WTC11 (cell line): ENCODE measurements at regions not wholly inside any gene's neighbourhood (a gene's known extent, or its start where the extent isn't known, plus 50 kb on each side); places are given as distances from the start of the nearest gene placed in this dataset.

Experiments
- ATAC-seq: fragments of 200-7000 bp; cut with Tn5 transposase; 2 replicates; pipeline ENCODE4 v1.10.0; 2021; ENCODE audit warnings: mild to moderate bottlenecking, moderate library complexity
- CTCF ChIA-PET: fragments of 300-600 bp; sonication (Branson Sonifier 250); formaldehyde crosslinking; loops from one replicate; lab custom pipeline; 2021; ENCODE audit warnings: antibody characterized with exemption; lab: Charles Lee
- POLR2A ChIA-PET: fragments of 350-600 bp; sonication (Branson Sonifier 250); formaldehyde crosslinking; loops from one replicate; lab custom pipeline; 2021; ENCODE audit warnings: antibody characterized with exemption; lab: Charles Lee
- DNase-seq: peaks from one replicate; pipeline ENCODE4 v3.0.0; 2021; ENCODE audit warnings: low spot score
- H3K27ac Mint-ChIP-seq: 2 replicates; pipeline ENCODE4 v1.8.0; 2021; ENCODE audit warnings: mixed read lengths
- H3K27me3 Mint-ChIP-seq: 2 replicates; pipeline ENCODE4 v1.8.0; 2021; ENCODE audit warnings: low read depth, mild to moderate bottlenecking, moderate library complexity, mixed read lengths
- H3K36me3 Mint-ChIP-seq: 2 replicates; pipeline ENCODE4 v1.8.0; 2021; ENCODE audit warnings: mixed read lengths
- H3K4me1 Mint-ChIP-seq: 2 replicates; pipeline ENCODE4 v1.8.0; 2022; ENCODE audit warnings: mixed read lengths
- H3K4me3 Mint-ChIP-seq: 2 replicates; pipeline ENCODE4 v1.8.0; 2021; ENCODE audit warnings: mild to moderate bottlenecking, moderate library complexity, mixed read lengths
- H3K9me3 Mint-ChIP-seq: 2 replicates; pipeline ENCODE4 v1.8.0; 2021; ENCODE audit warnings: mixed read lengths
- ATF1 ChIP-seq: sonication (generic); formaldehyde crosslinking; IDR thresholded peaks from 2 replicates; pipeline ENCODE4 v1.8.1; 2023; ENCODE audit warnings: mild to moderate bottlenecking, moderate library complexity, missing genetic modification reagents
- ATF2 ChIP-seq: sonication (generic); formaldehyde crosslinking; IDR thresholded peaks from 2 replicates; pipeline ENCODE4 v1.8.1; 2022; ENCODE audit warnings: low read depth, missing genetic modification reagents, borderline replicate concordance
- FOXP1 ChIP-seq: sonication (generic); formaldehyde crosslinking; IDR thresholded peaks from 2 replicates; pipeline ENCODE4 v1.8.0; 2022; ENCODE audit warnings: missing genetic modification reagents, mild to moderate bottlenecking, moderate library complexity, borderline replicate concordance
- RORB ChIP-seq: fragments of 250-450 bp; sonication (Bioruptor Pico); IDR thresholded peaks from 2 replicates; pipeline ENCODE4 v1.9.0; 2021; ENCODE audit warnings: mild to moderate bottlenecking
- SMAD3 ChIP-seq: sonication (generic); formaldehyde crosslinking; IDR thresholded peaks from 2 replicates; pipeline ENCODE4 v1.8.0; 2022; ENCODE audit warnings: missing genetic modification reagents, mild to moderate bottlenecking, borderline replicate concordance
- SMAD4 ChIP-seq: sonication (generic); formaldehyde crosslinking; IDR thresholded peaks from 2 replicates; pipeline ENCODE4 v1.8.0; 2022; ENCODE audit warnings: mild to moderate bottlenecking, missing genetic modification reagents
- ZNF219 ChIP-seq: sonication (generic); formaldehyde crosslinking; IDR thresholded peaks from 2 replicates; pipeline ENCODE4 v1.8.0; 2023; ENCODE audit warnings: missing genetic modification reagents, mild to moderate bottlenecking, borderline replicate concordance
- ZNF671 ChIP-seq: fragments of 250-450 bp; sonication (Bioruptor Pico); IDR thresholded peaks from 2 replicates; pipeline ENCODE4 v1.8.0; 2021; ENCODE audit warnings: mild to moderate bottlenecking
- TF ChIP-seq, protein P1 (sequence below): sonication (generic); formaldehyde crosslinking; IDR thresholded peaks from 2 replicates; pipeline ENCODE4 v1.8.0; 2022; ENCODE audit warnings: missing genetic modification reagents
- TF ChIP-seq, protein P2 (sequence below): sonication (generic); formaldehyde crosslinking; IDR thresholded peaks from 2 replicates; pipeline ENCODE4 v1.8.1; 2022; ENCODE audit warnings: low read depth, mild to moderate bottlenecking, moderate library complexity, missing genetic modification reagents, borderline replicate concordance
- TF ChIP-seq, protein P3 (sequence below): fragments of 200-600 bp; IDR thresholded peaks from 2 replicates; pipeline ENCODE4 v1.8.0; 2022; ENCODE audit warnings: antibody characterized with exemption
- TF ChIP-seq, protein P4 (sequence below): sonication (generic); formaldehyde crosslinking; IDR thresholded peaks from 2 replicates; pipeline ENCODE4 v1.8.0; 2022; ENCODE audit warnings: mild to moderate bottlenecking, missing genetic modification reagents

GRCh38 chr3:107063351-107063750, 313.9 kb upstream of the CCDC54 start (continued):
- no peak for TF ChIP-seq ATF2
- TF ChIP-seq, protein P1, sequence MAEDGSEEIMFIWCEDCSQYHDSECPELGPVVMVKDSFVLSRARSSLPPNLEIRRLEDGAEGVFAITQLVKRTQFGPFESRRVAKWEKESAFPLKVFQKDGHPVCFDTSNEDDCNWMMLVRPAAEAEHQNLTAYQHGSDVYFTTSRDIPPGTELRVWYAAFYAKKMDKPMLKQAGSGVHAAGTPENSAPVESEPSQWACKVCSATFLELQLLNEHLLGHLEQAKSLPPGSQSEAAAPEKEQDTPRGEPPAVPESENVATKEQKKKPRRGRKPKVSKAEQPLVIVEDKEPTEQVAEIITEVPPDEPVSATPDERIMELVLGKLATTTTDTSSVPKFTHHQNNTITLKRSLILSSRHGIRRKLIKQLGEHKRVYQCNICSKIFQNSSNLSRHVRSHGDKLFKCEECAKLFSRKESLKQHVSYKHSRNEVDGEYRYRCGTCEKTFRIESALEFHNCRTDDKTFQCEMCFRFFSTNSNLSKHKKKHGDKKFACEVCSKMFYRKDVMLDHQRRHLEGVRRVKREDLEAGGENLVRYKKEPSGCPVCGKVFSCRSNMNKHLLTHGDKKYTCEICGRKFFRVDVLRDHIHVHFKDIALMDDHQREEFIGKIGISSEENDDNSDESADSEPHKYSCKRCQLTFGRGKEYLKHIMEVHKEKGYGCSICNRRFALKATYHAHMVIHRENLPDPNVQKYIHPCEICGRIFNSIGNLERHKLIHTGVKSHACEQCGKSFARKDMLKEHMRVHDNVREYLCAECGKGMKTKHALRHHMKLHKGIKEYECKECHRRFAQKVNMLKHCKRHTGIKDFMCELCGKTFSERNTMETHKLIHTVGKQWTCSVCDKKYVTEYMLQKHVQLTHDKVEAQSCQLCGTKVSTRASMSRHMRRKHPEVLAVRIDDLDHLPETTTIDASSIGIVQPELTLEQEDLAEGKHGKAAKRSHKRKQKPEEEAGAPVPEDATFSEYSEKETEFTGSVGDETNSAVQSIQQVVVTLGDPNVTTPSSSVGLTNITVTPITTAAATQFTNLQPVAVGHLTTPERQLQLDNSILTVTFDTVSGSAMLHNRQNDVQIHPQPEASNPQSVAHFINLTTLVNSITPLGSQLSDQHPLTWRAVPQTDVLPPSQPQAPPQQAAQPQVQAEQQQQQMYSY (CRISPR knock-in tag) = no peak
- no peak for TF ChIP-seq SMAD4
- TF ChIP-seq ATF1 (CRISPR knock-in tag) = no peak
- TF ChIP-seq, all 79 proteins: peak for 0

DNA sequence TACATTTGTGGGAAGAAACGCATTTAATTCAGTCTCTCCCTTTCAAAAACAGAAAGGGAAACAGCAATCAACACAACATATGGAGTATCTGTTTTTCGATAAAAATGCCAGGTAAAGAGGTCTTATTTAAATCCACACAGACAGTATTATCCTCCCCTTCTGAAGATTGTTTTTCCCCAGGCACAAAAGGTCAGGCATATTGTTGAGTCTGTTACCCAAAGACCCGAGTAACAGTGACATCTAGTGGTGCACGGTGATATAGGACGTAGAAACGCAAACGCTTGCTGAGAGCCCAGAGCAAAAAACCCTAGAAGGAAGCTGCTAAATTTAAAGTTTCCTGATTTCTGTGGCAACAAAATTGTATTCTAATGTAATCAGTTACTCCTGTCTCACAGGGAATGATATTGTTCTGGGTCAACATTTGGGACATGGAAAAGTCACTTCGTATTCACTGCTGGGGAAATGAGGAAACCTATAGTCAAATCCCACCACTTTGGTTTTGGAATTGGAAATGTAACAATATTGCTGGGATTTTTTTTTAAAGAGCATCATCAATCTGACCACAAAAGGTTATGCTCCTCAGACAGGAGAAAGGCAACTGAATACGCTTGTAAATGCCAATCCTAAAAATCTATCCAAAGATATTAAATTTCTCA, 312.7 kb upstream of the CCDC54 start:
- no peak overlapping the region for H3K27ac Mint-ChIP-seq

More for the DNA sequence above, 312.7 kb upstream of the CCDC54 start:
- H3K4me3 Mint-ChIP-seq = no peak overlapping the region
- peak; percentile 76 for DNase-seq
- ChIA-PET CTCF (interaction anchor here (0.6 to 1.8 kb wide), 21 partner anchors 9 to 755 kb away, joined by 3 to 20 read pairs (median 3); no protein-coding TSS in a partner anchor), POLR2A (no interaction called here)
- TF ChIP-seq ZNF671 (CRISPR knock-in tag) (no peak), RORB (CRISPR knock-in tag) (no peak), SMAD3 (CRISPR knock-in tag) (no peak), ZNF219 (no peak), FOXP1 (CRISPR knock-in tag) (no peak)
- TF ChIP-seq, protein P2, sequence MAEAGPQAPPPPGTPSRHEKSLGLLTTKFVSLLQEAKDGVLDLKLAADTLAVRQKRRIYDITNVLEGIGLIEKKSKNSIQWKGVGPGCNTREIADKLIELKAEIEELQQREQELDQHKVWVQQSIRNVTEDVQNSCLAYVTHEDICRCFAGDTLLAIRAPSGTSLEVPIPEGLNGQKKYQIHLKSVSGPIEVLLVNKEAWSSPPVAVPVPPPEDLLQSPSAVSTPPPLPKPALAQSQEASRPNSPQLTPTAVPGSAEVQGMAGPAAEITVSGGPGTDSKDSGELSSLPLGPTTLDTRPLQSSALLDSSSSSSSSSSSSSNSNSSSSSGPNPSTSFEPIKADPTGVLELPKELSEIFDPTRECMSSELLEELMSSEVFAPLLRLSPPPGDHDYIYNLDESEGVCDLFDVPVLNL (CRISPR knock-in tag) = no peak
- TF ChIP-seq, protein P3, sequence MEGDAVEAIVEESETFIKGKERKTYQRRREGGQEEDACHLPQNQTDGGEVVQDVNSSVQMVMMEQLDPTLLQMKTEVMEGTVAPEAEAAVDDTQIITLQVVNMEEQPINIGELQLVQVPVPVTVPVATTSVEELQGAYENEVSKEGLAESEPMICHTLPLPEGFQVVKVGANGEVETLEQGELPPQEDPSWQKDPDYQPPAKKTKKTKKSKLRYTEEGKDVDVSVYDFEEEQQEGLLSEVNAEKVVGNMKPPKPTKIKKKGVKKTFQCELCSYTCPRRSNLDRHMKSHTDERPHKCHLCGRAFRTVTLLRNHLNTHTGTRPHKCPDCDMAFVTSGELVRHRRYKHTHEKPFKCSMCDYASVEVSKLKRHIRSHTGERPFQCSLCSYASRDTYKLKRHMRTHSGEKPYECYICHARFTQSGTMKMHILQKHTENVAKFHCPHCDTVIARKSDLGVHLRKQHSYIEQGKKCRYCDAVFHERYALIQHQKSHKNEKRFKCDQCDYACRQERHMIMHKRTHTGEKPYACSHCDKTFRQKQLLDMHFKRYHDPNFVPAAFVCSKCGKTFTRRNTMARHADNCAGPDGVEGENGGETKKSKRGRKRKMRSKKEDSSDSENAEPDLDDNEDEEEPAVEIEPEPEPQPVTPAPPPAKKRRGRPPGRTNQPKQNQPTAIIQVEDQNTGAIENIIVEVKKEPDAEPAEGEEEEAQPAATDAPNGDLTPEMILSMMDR = peak; percentile 75
- TF ChIP-seq, protein P4, sequence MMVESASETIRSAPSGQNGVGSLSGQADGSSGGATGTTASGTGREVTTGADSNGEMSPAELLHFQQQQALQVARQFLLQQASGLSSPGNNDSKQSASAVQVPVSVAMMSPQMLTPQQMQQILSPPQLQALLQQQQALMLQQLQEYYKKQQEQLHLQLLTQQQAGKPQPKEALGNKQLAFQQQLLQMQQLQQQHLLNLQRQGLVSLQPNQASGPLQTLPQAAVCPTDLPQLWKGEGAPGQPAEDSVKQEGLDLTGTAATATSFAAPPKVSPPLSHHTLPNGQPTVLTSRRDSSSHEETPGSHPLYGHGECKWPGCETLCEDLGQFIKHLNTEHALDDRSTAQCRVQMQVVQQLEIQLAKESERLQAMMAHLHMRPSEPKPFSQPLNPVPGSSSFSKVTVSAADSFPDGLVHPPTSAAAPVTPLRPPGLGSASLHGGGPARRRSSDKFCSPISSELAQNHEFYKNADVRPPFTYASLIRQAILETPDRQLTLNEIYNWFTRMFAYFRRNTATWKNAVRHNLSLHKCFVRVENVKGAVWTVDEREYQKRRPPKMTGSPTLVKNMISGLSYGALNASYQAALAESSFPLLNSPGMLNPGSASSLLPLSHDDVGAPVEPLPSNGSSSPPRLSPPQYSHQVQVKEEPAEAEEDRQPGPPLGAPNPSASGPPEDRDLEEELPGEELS (CRISPR knock-in tag) = no peak
- peaks cover 7% of the 10 kb centered on the region for H3K9me3 Mint-ChIP-seq
- H3K36me3 Mint-ChIP-seq = peaks cover 12% of the 10 kb centered on the region
- peaks cover 36% of the 10 kb centered on the region for H3K4me1 Mint-ChIP-seq
- peak; percentile 82 for ATAC-seq
- H3K27me3 Mint-ChIP-seq = no peaks in the 10 kb centered on the region
